Lower lobe of right lung (tissue), 2 donors: ENCODE measurements at regions not wholly inside any gene's neighbourhood (a gene's known extent, or its start where the extent isn't known, plus 50 kb on each side); places are given as distances from the start of the nearest gene placed in this dataset.

ENCODE experiments used
- ATAC-seq, 2 donors: fragments of 200-7000 bp; cut with Tn5 transposase; one replicate each; pipeline ENCODE4 v1.9.1; 2020 to 2022; ENCODE audit warnings: mild to moderate bottlenecking in 2 of 2, moderate library complexity in 2 of 2
- DNase-seq: peaks from one replicate; pipeline ENCODE4 v3.0.0-alpha.2; 2020
- H3K27ac ChIP-seq: fragments of 200-600 bp; one replicate; pipeline ENCODE4 v1.8.0; 2022
- H3K27me3 ChIP-seq: fragments of 200-600 bp; one replicate; pipeline ENCODE4 v1.8.0; 2022; ENCODE audit warnings: low read depth
- H3K36me3 ChIP-seq: fragments of 200-600 bp; one replicate; pipeline ENCODE4 v1.8.0; 2022; ENCODE audit warnings: mild to moderate bottlenecking
- H3K4me1 ChIP-seq: fragments of 200-600 bp; one replicate; pipeline ENCODE4 v1.8.0; 2022
- H3K4me3 ChIP-seq: fragments of 200-600 bp; one replicate; pipeline ENCODE4 v1.8.0; 2022; ENCODE audit warnings: mild to moderate bottlenecking
- H3K9me3 ChIP-seq: fragments of 200-600 bp; one replicate; pipeline ENCODE4 v1.8.0; 2022
- intact Hi-C: fragments of 100-400 bp; cut with DNase I; formaldehyde crosslinking; loops from one replicate; pipeline ENCODE4 v1.11.0; 2022
- TF ChIP-seq, protein P1 (sequence below): fragments of 200-600 bp; IDR thresholded peaks from one replicate; pipeline ENCODE4 v1.8.0; 2022; ENCODE audit warnings: antibody characterized with exemption, mild to moderate bottlenecking
- donor health status: DM: no; HTN: yes; CAD: no; lungs with severe emphysema.

DNA sequence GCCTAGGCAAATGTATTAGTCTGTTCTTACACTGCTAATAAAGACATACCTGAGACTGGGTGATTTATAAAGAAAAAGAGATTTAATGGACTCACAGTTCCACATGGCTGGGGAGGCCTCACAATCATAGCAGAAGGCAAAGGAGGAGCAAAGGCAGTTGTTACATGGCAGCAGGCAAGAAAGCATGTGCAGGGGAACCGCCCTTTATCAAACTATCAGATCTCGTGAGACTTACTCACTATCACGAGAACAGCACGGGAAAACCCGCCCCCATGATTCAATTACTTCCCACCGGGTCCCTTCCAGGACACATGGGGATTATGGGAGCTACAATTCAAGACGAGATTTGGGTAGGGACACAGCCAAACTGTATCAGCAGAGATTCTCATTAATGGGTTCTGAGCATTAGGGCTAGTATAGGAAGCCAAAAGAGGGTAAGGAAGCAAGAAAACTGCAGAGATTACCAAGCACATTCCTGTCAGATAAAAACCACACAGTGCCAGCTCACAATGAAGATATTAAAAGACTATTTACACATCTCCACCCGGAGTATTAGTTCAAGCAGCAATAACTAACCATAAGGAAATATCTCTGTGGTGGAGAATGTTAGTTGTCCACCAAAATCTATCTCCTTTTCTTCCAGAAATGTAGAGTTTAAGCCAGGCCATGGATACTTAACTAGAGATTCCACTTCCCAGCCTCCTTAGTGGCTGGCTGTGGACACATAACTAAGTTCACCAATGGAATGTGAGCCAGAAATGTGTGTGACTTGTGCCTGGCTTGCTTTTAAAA, 61.2 kb upstream of the HOPX start:
- Histone ChIP-seq H3K4me3 (no peak overlapping the region), H3K4me1 (no peaks in the 10 kb centered on the region), H3K36me3 (no peaks in the 10 kb centered on the region), H3K27ac (no peak overlapping the region), H3K27me3 (no peaks in the 10 kb centered on the region), H3K9me3 (no peaks in the 10 kb centered on the region)
- TF ChIP-seq, protein P1, sequence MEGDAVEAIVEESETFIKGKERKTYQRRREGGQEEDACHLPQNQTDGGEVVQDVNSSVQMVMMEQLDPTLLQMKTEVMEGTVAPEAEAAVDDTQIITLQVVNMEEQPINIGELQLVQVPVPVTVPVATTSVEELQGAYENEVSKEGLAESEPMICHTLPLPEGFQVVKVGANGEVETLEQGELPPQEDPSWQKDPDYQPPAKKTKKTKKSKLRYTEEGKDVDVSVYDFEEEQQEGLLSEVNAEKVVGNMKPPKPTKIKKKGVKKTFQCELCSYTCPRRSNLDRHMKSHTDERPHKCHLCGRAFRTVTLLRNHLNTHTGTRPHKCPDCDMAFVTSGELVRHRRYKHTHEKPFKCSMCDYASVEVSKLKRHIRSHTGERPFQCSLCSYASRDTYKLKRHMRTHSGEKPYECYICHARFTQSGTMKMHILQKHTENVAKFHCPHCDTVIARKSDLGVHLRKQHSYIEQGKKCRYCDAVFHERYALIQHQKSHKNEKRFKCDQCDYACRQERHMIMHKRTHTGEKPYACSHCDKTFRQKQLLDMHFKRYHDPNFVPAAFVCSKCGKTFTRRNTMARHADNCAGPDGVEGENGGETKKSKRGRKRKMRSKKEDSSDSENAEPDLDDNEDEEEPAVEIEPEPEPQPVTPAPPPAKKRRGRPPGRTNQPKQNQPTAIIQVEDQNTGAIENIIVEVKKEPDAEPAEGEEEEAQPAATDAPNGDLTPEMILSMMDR = no peak
- no peak for DNase-seq
- intact Hi-C loops = no loop called here
- no peak for ATAC-seq

DNA sequence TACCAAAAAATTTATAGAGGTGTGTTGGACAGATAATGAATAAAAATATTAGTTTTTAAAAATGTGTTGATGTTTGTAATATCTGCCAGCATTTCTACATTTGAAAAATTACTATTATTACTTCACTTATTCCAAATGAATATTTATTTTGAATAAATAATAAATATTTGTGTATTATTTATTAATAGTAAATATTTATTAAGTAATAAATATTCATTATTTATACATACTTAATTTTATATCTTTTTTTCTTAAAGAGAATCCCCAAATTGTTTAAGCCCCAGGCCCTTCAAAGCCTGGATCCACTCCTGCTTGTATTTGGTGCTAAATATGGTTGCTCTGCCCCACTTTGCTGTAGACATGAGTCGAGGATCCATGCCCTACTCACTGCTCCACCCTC, 60.5 kb upstream of the HOPX start:
- H3K27me3 ChIP-seq = no peaks in the 10 kb centered on the region
- DNase-seq = no peak
- TF ChIP-seq, protein P1 = no peak
- no peak overlapping the region for H3K27ac ChIP-seq
- H3K4me3 ChIP-seq = no peak overlapping the region
- no peak for ATAC-seq
- intact Hi-C loops = no loop called here
- no peaks in the 10 kb centered on the region for H3K36me3 ChIP-seq
- no peaks in the 10 kb centered on the region for H3K9me3 ChIP-seq
- H3K4me1 ChIP-seq = no peaks in the 10 kb centered on the region

DNA sequence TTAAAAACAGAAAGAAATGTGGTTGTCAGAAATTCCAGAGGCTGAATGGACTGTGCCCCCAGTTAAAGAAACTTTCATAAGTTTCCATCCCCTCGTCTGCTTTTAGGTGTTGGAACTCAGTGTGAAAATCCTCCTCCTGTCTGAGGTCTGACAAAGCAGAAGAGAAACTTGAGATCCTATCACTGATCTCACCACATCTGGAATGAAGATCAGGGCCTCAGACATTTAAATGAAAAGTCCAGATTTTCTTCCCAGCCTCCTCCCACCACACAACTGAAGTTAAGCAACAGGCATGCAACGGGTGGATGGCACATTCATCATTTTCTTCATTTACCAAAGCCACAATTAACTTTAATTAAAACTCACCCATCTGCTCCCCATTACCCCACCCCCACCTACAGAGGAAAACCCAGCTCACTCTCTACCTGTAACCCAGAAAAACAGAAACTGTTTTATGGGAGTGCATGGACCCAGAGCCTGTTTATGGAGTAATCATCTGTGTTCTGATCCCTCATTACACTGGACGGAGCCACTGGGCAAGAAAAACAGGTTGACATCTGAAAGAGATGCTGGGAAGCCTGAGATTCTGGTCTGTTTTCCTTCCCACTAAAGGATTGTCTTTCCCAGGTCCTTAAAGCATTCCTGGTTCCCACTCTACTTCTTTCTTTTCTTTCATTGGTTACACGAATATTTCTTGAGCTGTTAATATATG, 58.1 kb upstream of the HOPX start:
- ATAC-seq (no peak), DNase-seq (no peak)
- Histone ChIP-seq H3K4me1 (no peaks in the 10 kb centered on the region), H3K27ac (no peak overlapping the region), H3K4me3 (no peak overlapping the region), H3K36me3 (no peaks in the 10 kb centered on the region), H3K27me3 (no peaks in the 10 kb centered on the region), H3K9me3 (no peaks in the 10 kb centered on the region)
- TF ChIP-seq, protein P1 = no peak
- intact Hi-C loops = no loop called here

DNA sequence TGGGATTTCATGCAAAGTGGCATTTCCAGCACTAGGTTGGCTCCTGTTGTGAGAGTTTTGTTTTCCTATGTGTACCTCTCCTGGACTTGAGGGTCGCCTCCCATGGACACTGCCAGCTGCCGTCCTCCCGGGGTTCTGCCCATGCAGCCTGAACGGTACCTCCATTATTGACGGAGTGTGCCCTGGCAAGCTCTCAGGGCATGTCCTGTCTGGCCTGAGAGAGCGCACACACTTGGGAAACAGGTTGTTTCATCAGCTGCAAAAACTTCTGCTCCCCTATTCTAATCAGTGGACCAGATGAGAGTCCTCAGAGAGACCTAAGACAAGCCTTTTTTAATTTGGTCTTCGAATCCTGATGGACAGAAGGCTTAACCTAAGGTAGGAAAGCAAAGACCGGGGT, 56.6 kb upstream of the HOPX start:
- intact Hi-C loops = no loop called here
- no peak overlapping the region for H3K4me3 ChIP-seq
- ATAC-seq (peak; percentile 37 to 39), DNase-seq (no peak)
- no peaks in the 10 kb centered on the region for H3K36me3 ChIP-seq
- H3K27me3 ChIP-seq = no peaks in the 10 kb centered on the region
- no peaks in the 10 kb centered on the region for H3K9me3 ChIP-seq
- TF ChIP-seq, protein P1 = no peak
- no peak overlapping the region for H3K27ac ChIP-seq
- no peaks in the 10 kb centered on the region for H3K4me1 ChIP-seq

DNA sequence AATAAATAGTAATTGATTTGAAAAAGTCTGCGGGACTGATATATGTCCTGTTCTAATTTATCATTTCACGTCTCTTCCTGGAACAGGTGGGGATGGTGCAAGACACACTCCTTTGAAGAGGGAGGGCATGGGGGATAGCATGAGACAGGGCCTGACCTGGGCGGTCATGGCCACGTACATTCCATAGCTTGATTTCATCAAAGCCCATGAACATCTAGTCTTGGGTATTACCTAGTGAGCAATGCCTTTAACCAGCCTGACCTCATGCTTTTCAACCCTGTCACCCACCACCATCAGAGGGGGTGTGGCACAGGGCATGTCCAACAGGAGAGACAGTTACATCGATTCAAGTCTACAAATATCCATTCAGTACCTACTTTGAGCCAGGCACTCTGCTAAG, 52.3 kb upstream of the HOPX start:
- TF ChIP-seq, protein P1 = no peak
- DNase-seq = no peak
- no peak for ATAC-seq
- intact Hi-C loops = no loop called here
- H3K36me3 ChIP-seq = no peaks in the 10 kb centered on the region
- no peak overlapping the region for H3K27ac ChIP-seq
- H3K4me1 ChIP-seq = peaks cover 6% of the 10 kb centered on the region
- H3K4me3 ChIP-seq = no peak overlapping the region
- H3K9me3 ChIP-seq = no peaks in the 10 kb centered on the region
- no peaks in the 10 kb centered on the region for H3K27me3 ChIP-seq
